ENCODE measurements at regions not wholly inside any gene's neighbourhood (a gene's known extent, or its start where the extent isn't known, plus 50 kb on each side); places are given as distances from the start of the nearest gene placed in this dataset.

- FAIRE-seq = no peak
These were observed 1392.4 kb upstream of the CELF2 start for GRCh38 chr10:9625304-9625703.

- no peak for FAIRE-seq
These were observed 1383.2 kb upstream of the CELF2 start for GRCh38 chr10:9634466-9634865.

- no peak for FAIRE-seq
These were observed 1382.0 kb upstream of the CELF2 start for GRCh38 chr10:9635691-9636090.

- no peak for FAIRE-seq
These were observed 1381.5 kb upstream of the CELF2 start for GRCh38 chr10:9636216-9636615.

GRCh38 chr10:9643782-9644181 is 1373.9 kb upstream of the CELF2 start:
- FAIRE-seq = no peak

DNA sequence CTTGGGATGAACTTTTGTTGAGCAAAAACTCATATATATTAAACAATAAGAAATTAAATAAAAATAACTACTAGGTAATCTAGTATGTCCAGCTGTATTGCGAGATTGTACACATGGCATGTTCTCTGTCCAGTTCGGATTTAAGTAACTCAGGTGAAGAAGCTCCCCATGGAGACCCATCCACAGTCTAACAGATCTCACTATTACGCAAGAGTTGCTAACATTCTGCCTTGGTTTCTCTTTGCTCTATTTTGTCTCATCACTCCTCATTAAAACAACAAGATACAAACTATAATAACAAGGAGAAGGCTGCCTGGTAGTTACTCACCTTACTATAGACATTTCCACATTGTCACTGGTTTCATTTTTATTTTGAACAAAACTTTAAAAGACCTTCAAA is 1372.3 kb upstream of the CELF2 start:
- FAIRE-seq = no peak

GRCh38 chr10:9645928-9646600 is 1371.6 kb upstream of the CELF2 start:
- no peak for FAIRE-seq

DNA sequence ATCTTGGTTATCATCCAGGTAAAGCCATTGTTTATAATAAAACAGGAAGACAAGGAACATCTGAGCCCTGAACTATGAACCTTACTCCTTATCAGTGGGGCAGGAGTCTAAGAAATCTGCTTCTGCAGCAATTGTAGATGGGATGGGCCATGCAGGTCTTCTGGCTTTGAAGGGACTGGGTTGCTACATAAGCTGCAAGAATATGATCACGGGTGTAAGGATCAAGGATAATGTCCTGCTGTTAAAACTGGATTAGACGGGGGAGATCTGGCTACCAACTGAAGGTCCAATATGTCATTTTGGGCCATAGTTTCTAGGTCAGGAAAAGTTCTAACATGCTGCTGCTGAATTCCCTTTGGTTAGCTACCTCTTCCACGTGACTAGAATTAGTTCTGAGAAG is 1363.4 kb upstream of the CELF2 start:
- FAIRE-seq = no peak

- FAIRE-seq = no peak
These were observed 1361.3 kb upstream of the CELF2 start for GRCh38 chr10:9656386-9656785.

DNA sequence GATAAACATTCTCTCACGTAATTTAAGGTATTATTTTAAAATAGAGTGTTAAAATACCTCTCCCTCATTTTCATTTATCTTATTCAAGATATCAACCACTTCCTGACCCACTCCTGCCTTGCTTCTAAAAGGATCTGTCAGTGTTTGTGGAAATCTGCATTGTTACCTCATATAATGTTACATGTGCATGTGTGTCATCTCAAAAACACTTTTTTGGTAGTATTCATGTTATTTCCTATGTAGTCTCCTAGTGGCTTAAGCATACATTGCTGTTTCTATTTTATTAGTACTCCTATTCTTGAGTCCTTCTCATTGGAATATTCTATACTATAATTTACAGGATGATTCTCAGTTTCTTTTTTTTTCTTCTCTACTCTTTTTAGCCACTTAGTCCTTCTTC is 1360.7 kb upstream of the CELF2 start:
- FAIRE-seq = no peak

- FAIRE-seq = no peak
These were observed 1360.1 kb upstream of the CELF2 start for GRCh38 chr10:9657530-9657929.

GRCh38 chr10:9668411-9668810 is 1349.3 kb upstream of the CELF2 start:
- no peak for FAIRE-seq

GRCh38 chr10:9670911-9671310 is 1346.8 kb upstream of the CELF2 start:
- no peak for FAIRE-seq

GRCh38 chr10:9681655-9682054 is 1336.0 kb upstream of the CELF2 start:
- FAIRE-seq = no peak

- FAIRE-seq = no peak
These were observed 1334.9 kb upstream of the CELF2 start for GRCh38 chr10:9682802-9683201.

GRCh38 chr10:9684186-9684585 is 1333.5 kb upstream of the CELF2 start:
- peak; percentile 58 for FAIRE-seq

- FAIRE-seq = peak; percentile 30
These were observed 1332.1 kb upstream of the CELF2 start for GRCh38 chr10:9685596-9685995.

DNA sequence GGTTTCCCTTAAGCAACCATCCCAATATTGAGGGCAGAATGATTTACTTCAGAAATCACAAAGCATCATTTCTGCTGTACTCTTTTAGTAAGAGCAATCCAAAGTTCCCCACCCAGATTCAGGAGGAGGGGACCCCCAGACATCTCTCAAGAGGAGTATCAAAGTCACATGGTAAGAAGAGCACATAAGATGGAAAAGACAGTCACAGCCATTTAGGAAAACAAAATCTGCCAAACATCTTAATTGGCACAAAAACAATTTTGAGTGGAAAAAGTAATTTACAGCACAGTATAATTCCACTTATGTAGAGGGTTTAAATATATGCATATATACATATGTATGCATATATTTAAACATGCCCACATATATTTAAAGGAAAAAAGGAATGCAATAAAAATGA is 1329.0 kb upstream of the CELF2 start:
- FAIRE-seq = no peak

DNA sequence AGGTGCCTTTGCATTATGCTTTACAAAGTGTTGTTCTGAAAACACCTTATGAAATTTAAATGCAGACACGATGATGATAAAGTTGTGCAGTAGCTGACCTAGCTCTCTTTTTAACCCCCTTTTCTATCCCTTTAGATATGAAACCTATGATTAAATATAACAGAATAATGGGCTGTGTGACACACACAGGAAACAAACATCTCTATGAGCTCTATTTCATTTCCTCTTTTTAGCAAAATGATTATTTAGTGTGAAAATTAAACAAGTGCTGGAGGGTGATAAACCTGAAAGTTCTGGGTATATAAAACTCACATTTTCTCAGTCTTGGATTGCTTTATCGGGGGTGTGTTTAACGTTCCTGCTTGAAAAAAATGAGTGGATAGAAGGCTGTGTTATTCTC is 1310.5 kb upstream of the CELF2 start:
- no peak for FAIRE-seq

GRCh38 chr10:9709849-9710248 is 1307.8 kb upstream of the CELF2 start:
- no peak for FAIRE-seq

DNA sequence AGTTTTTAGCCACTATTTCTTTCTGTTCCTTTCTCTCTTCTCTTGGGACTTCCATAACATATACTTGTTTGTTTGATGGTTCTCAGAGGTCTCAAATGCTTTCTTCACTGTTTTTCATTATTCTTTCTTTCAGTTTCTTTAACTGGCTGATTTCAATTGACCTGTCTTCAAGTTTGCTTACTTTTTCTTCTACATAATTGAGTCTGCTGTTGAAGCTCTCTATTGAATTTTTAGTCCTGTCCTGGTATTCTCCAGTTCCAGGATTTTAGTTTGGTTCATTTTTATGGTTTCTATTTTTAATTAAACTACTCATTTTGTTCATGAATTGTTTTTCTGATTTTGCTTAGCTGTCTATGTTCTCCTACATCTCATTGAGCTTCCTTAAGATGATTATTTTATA is 1305.3 kb upstream of the CELF2 start:
- no peak for FAIRE-seq

GRCh38 chr10:9719246-9719645 is 1298.4 kb upstream of the CELF2 start:
- no peak for FAIRE-seq

- FAIRE-seq = no peak
These were observed 1283.9 kb upstream of the CELF2 start for GRCh38 chr10:9733766-9734165.

GRCh38 chr10:9734218-9734617 is 1283.5 kb upstream of the CELF2 start:
- no peak for FAIRE-seq

DNA sequence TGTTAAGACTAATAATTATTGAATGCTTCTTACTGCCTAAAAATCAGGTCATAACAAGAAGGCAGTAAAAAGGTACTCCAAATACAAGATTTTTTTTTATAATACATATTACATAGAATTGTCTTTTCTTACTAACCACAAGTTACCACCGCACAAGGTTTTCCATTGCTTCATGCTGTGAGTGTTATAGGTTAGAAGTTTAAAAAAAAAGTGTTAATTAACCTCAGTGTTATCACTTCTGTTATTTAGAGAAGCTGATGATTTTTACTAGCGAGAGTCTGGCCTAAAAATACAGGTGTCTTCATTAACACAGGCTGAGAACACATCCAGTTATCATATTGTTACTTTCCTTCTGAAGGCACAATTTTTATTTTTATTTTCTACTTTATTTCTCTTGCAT is 1281.9 kb upstream of the CELF2 start:
- no peak for FAIRE-seq

GRCh38 chr10:9743639-9744038 is 1274.0 kb upstream of the CELF2 start:
- FAIRE-seq = no peak
